Loucy (cell line): ENCODE measurements at regions not wholly inside any gene's neighbourhood (a gene's known extent, or its start where the extent isn't known, plus 50 kb on each side); places are given as distances from the start of the nearest gene placed in this dataset.

ENCODE experiments used
- H2AFZ ChIP-seq: fragments of 200-600 bp; sonication (generic); 2 replicates; pipeline ENCODE4 v1.6.0; 2016; ENCODE audit warnings: antibody characterized with exemption, mild to moderate bottlenecking, low read length, moderate library complexity
- H3F3A ChIP-seq: fragments of 200-600 bp; 2 replicates; pipeline ENCODE4 v1.6.0; 2016; ENCODE audit warnings: antibody characterized with exemption, low read depth, mild to moderate bottlenecking
- H3K27me3 ChIP-seq: fragments of 200-600 bp; sonication (generic); 2 replicates; pipeline ENCODE4 v1.6.1; 2014; ENCODE audit warnings: low read length, mild to moderate bottlenecking; ENCODE audit not compliant: insufficient read depth, poor library complexity, severe bottlenecking
- H3K36me3 ChIP-seq: fragments of 200-600 bp; sonication (generic); 2 replicates; pipeline ENCODE4 v1.6.1; 2016; ENCODE audit warnings: low read length; ENCODE audit not compliant: insufficient read depth
- H3K4me1 ChIP-seq: fragments of 200-600 bp; sonication (generic); 2 replicates; pipeline ENCODE4 v1.5.1; 2014; ENCODE audit warnings: low read length, mild to moderate bottlenecking; ENCODE audit not compliant: insufficient read depth, poor library complexity, severe bottlenecking
- H3K4me2 ChIP-seq: fragments of 200-600 bp; sonication (generic); 2 replicates; pipeline ENCODE4 v1.6.0; 2014; ENCODE audit warnings: antibody characterized with exemption, low read length, low read depth, mild to moderate bottlenecking; ENCODE audit not compliant: poor library complexity, severe bottlenecking
- H3K4me3 ChIP-seq: fragments of 200-600 bp; sonication (generic); 2 replicates; pipeline ENCODE4 v1.5.1; 2014; ENCODE audit warnings: low read length, mild to moderate bottlenecking, mixed read lengths; ENCODE audit not compliant: poor library complexity, severe bottlenecking
- H3K79me2 ChIP-seq: fragments of 200-600 bp; sonication (generic); 2 replicates; pipeline ENCODE4 v1.6.1; 2014; ENCODE audit warnings: low read length; ENCODE audit not compliant: insufficient read depth
- H3K9ac ChIP-seq: fragments of 200-600 bp; sonication (generic); 2 replicates; pipeline ENCODE4 v1.6.0; 2014; ENCODE audit warnings: mild to moderate bottlenecking, low read depth, low read length, moderate library complexity; ENCODE audit not compliant: poor library complexity, severe bottlenecking
- H3K9me2 ChIP-seq: fragments of 200-600 bp; sonication (generic); replicated peaks from 2 replicates; pipeline ENCODE4 v1.6.1; 2016; ENCODE audit warnings: low read depth, low read length, mixed read lengths
- H3K9me3 ChIP-seq: fragments of 200-600 bp; sonication (generic); 2 replicates; pipeline ENCODE4 v1.6.1; 2014; ENCODE audit warnings: mild to moderate bottlenecking, antibody characterized with exemption, low read length, low read depth; ENCODE audit not compliant: insufficient read depth
- H4K20me1 ChIP-seq: fragments of 200-600 bp; sonication (generic); 2 replicates; pipeline ENCODE4 v1.6.0; 2014; ENCODE audit warnings: antibody characterized with exemption, low read length, mild to moderate bottlenecking; ENCODE audit not compliant: insufficient read depth, poor library complexity, severe bottlenecking
- CTCF ChIP-seq: fragments of 200-600 bp; sonication (generic); conservative IDR thresholded peaks from 2 replicates; pipeline ENCODE4 v1.5.1; 2014; ENCODE audit warnings: mild to moderate bottlenecking, antibody characterized with exemption, low read length
- EZH2phosphoT487 ChIP-seq: fragments of 200-600 bp; IDR thresholded peaks from 2 replicates; pipeline ENCODE4 v1.6.1; 2018; ENCODE audit warnings: antibody characterized with exemption, mild to moderate bottlenecking, moderate library complexity, borderline replicate concordance

GRCh38 chr5:61599370-61600122 lies 267.5 kb downstream of the ZSWIM6 start:
- Histone ChIP-seq H3K9me3 (no peaks in the 10 kb centered on the region), H3K4me3 (no peak overlapping the region), H3K4me1 (peaks cover 20% of the 10 kb centered on the region), H3K9me2 (no peaks in the 10 kb centered on the region), H3K9ac (no peak overlapping the region), H3K79me2 (no peaks in the 10 kb centered on the region), H3F3A (no peaks in the 10 kb centered on the region), H4K20me1 (no peaks in the 10 kb centered on the region), H3K36me3 (no peaks in the 10 kb centered on the region), H3K27me3 (no peaks in the 10 kb centered on the region), H3K4me2 (no peak overlapping the region), H2AFZ (peak overlapping the region; percentile 80)
- TF ChIP-seq EZH2phosphoT487, result no peak
- no peak for TF ChIP-seq CTCF

GRCh38 chr5:61600123-61600444 lies 268.0 kb downstream of the ZSWIM6 start:
- Histone ChIP-seq H3K27me3 (no peaks in the 10 kb centered on the region), H3F3A (no peaks in the 10 kb centered on the region), H3K9me2 (no peaks in the 10 kb centered on the region), H3K4me1 (peaks cover 20% of the 10 kb centered on the region), H2AFZ (peak overlapping the region; percentile 80; the same call in 1 of the 2 replicates), H3K79me2 (no peaks in the 10 kb centered on the region), H3K36me3 (no peaks in the 10 kb centered on the region), H3K4me2 (no peak overlapping the region), H3K4me3 (no peak overlapping the region), H4K20me1 (no peaks in the 10 kb centered on the region), H3K9ac (no peak overlapping the region), H3K9me3 (no peaks in the 10 kb centered on the region)
- TF ChIP-seq EZH2phosphoT487 (no peak), CTCF (no peak)

GRCh38 chr5:61600945-61601511 lies 269.0 kb downstream of the ZSWIM6 start:
- Histone ChIP-seq H3K4me3 (no peak overlapping the region), H3F3A (no peaks in the 10 kb centered on the region), H3K4me1 (peaks cover 20% of the 10 kb centered on the region), H3K79me2 (no peaks in the 10 kb centered on the region), H3K36me3 (no peaks in the 10 kb centered on the region), H3K9me3 (no peaks in the 10 kb centered on the region), H4K20me1 (no peaks in the 10 kb centered on the region), H3K4me2 (no peak overlapping the region), H2AFZ (no peak overlapping the region), H3K9ac (no peak overlapping the region), H3K27me3 (no peaks in the 10 kb centered on the region), H3K9me2 (no peaks in the 10 kb centered on the region)
- TF ChIP-seq CTCF, result no peak
- TF ChIP-seq EZH2phosphoT487, result no peak
